Right lobe of liver (tissue), 6 donors: ENCODE measurements at regions not wholly inside any gene's neighbourhood (a gene's known extent, or its start where the extent isn't known, plus 50 kb on each side); places are given as distances from the start of the nearest gene placed in this dataset.

Experiments used
- ATAC-seq, 4 donors: fragments of 200-7000 bp; cut with Tn5 transposase; one replicate each; pipeline ENCODE4 v1.9.1; 2020; ENCODE audit warnings: mild to moderate bottlenecking in 4 of 4, moderate library complexity in 4 of 4
- DNase-seq, 3 donors: peaks; one replicate each; pipeline ENCODE4 v3.0.0-alpha.2; 2020
- H3K27ac ChIP-seq, 3 donors: fragments of 200-600 bp; one replicate each; pipeline ENCODE4 v1.8.0; 2022
- H3K27me3 ChIP-seq, 2 donors: fragments of 200-600 bp; one replicate each; pipeline ENCODE4 v1.8.0; 2022
- H3K36me3 ChIP-seq, 4 donors: fragments of 200-600 bp; sonication (generic) in 1 of 4; one replicate each; pipeline versions ENCODE4 v1.5.1 to v1.8.0; 2017 to 2022; ENCODE audit warnings: control low read depth in 1 of 4
- H3K4me1 ChIP-seq, 4 donors: fragments of 200-600 bp; sonication (generic) in 1 of 4; one replicate each; pipeline versions ENCODE4 v1.5.1 to v1.8.0; 2017 to 2022; ENCODE audit warnings: control low read depth in 1 of 4
- H3K4me3 ChIP-seq, 3 donors: fragments of 200-600 bp; one replicate each; pipeline ENCODE4 v1.8.0; 2022
- H3K9me3 ChIP-seq, 4 donors: fragments of 200-600 bp; sonication (generic) in 1 of 4; one replicate each; pipeline versions ENCODE4 v1.5.1 to v1.8.0; 2017 to 2022; ENCODE audit warnings: control low read depth in 1 of 4
- POLR2A ChIP-seq: fragments of 450-650 bp; IDR thresholded peaks from one replicate; pipeline ENCODE4 v1.6.1; 2017; ENCODE audit warnings: antibody characterized with exemption, mild to moderate bottlenecking
- WGBS: methylation state at CpG from one replicate; pipeline ENCODE4 v1.1.6; 2018; ENCODE audit warnings: low coverage, low lambda C conversion rate; ENCODE audit not compliant: insufficient coverage; ENCODE audit errors: missing lambda C conversion rate; 5-methylcytosine and 5-hydroxymethylcytosine counted together
- intact Hi-C, 2 donors: fragments of 100-400 bp; cut with DNase I; formaldehyde crosslinking; loops; one replicate each; pipeline versions ENCODE4 v1.11.2 to v1.14.1; 2022
- TF ChIP-seq, protein P1 (sequence below), 4 donors: fragments of 200-600 bp in 3 of 4; fragments of 450-650 bp in 1 of 4; IDR thresholded peaks; one replicate each; pipeline versions ENCODE4 v1.5.1 to v1.8.0; 2016 to 2022; ENCODE audit warnings: antibody characterized with exemption in 4 of 4, mild to moderate bottlenecking in 2 of 4
- donor health status: DM: no; HTN: yes; CAD: no.
- donor health status: DM: no; HTN: no; CAD: no.
- donor health status: DM: no; HTN: no; CAD: no.
- donor health status: DM: no; HTN: yes; CAD: no.
- donor health status: DM: no; HTN: yes; CAD: no.

- no peak overlapping the region for H3K27ac ChIP-seq
- no peaks in the 10 kb centered on the region for H3K27me3 ChIP-seq
- no peaks in the 10 kb centered on the region for H3K9me3 ChIP-seq
- ATAC-seq (no peak), DNase-seq (no peak)
- H3K4me3 ChIP-seq = no peak overlapping the region
- H3K36me3 ChIP-seq = no peaks in the 10 kb centered on the region
- intact Hi-C loops = no loop called here
- no peaks in the 10 kb centered on the region for H3K4me1 ChIP-seq
- no peak for TF ChIP-seq POLR2A
- TF ChIP-seq, protein P1, sequence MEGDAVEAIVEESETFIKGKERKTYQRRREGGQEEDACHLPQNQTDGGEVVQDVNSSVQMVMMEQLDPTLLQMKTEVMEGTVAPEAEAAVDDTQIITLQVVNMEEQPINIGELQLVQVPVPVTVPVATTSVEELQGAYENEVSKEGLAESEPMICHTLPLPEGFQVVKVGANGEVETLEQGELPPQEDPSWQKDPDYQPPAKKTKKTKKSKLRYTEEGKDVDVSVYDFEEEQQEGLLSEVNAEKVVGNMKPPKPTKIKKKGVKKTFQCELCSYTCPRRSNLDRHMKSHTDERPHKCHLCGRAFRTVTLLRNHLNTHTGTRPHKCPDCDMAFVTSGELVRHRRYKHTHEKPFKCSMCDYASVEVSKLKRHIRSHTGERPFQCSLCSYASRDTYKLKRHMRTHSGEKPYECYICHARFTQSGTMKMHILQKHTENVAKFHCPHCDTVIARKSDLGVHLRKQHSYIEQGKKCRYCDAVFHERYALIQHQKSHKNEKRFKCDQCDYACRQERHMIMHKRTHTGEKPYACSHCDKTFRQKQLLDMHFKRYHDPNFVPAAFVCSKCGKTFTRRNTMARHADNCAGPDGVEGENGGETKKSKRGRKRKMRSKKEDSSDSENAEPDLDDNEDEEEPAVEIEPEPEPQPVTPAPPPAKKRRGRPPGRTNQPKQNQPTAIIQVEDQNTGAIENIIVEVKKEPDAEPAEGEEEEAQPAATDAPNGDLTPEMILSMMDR (IDR thresholded peaks at IDR 0.05) = no peak
Observed at GRCh38 chr12:11569716-11570115, 79.8 kb upstream of the ETV6 start.

DNA sequence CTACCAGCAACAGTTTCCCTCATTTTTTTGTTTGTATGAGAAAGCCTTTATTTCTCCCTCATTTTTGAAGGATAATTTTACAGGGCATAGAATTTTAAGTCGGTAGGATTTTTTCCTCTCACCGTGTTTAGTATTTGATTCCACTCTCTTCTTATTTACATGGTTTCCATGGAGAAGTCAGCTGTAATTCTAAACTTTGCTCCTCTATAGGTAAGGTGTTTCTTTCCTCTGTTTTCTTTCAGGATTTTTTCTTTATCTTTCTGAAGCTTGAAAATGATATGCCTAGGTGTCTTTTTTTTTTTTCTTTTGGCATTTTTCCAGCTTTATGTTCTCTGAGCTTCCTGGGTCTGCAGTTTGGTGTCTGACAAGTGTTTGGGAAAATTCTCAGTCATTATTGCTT is 75.6 kb upstream of the ETV6 start:
- H3K4me1 ChIP-seq = no peaks in the 10 kb centered on the region
- TF ChIP-seq, protein P1 (IDR thresholded peaks at IDR 0.05) = no peak
- TF ChIP-seq POLR2A = no peak

GRCh38 chr12:11576104-11576503 is 73.4 kb upstream of the ETV6 start:
- ATAC-seq = no peak

More for the DNA sequence above, 75.6 kb upstream of the ETV6 start:
- no peak overlapping the region for H3K4me3 ChIP-seq
- no peak for DNase-seq
- H3K9me3 ChIP-seq = no peaks in the 10 kb centered on the region
- no peak overlapping the region for H3K27ac ChIP-seq
- no peaks in the 10 kb centered on the region for H3K27me3 ChIP-seq
- H3K36me3 ChIP-seq = no peaks in the 10 kb centered on the region
- intact Hi-C loops = no loop called here
- 85% methylated on average over 2 of the region's 2 CpGs for WGBS
- no peak for ATAC-seq

GRCh38 chr12:11577658-11578260 is 71.7 kb upstream of the ETV6 start:
- no peaks in the 10 kb centered on the region for H3K4me1 ChIP-seq
- no peaks in the 10 kb centered on the region for H3K9me3 ChIP-seq
- intact Hi-C loops = no loop called here
- ATAC-seq (no peak), DNase-seq (no peak)
- H3K27ac ChIP-seq = no peak overlapping the region
- H3K36me3 ChIP-seq = no peaks in the 10 kb centered on the region
- 49% methylated on average over 3 of the region's 4 CpGs for WGBS
- TF ChIP-seq, protein P1 (IDR thresholded peaks at IDR 0.05) = no peak
- TF ChIP-seq POLR2A = no peak
- H3K4me3 ChIP-seq = no peak overlapping the region
- H3K27me3 ChIP-seq = no peaks in the 10 kb centered on the region

More at GRCh38 chr12:11576104-11576503, 73.4 kb upstream of the ETV6 start:
- Histone ChIP-seq H3K27ac (no peak overlapping the region), H3K9me3 (no peaks in the 10 kb centered on the region), H3K4me1 (no peaks in the 10 kb centered on the region), H3K36me3 (no peaks in the 10 kb centered on the region), H3K4me3 (no peak overlapping the region), H3K27me3 (no peaks in the 10 kb centered on the region)
- no peak for DNase-seq
- intact Hi-C loops = no loop called here
- TF ChIP-seq POLR2A = no peak
- TF ChIP-seq, protein P1 (IDR thresholded peaks at IDR 0.05) = no peak
- no CpG with 5 or more reads among the region's 1 CpG for WGBS
